IPS-NIHi11 (cell line): ENCODE measurements at regions not wholly inside any gene's neighbourhood (a gene's known extent, or its start where the extent isn't known, plus 50 kb on each side); places are given as distances from the start of the nearest gene placed in this dataset.
"Not testable (repeated sequence)": the region's sequence is repeated elsewhere in the genome, so short reads cannot be mapped to it uniquely, and the experiment has no call there.

Experiments used
- DNase-seq: peaks from one replicate; pipeline ENCODE4 v3.0.0; 2012; ENCODE audit warnings: mixed read lengths, low spot score

DNA sequence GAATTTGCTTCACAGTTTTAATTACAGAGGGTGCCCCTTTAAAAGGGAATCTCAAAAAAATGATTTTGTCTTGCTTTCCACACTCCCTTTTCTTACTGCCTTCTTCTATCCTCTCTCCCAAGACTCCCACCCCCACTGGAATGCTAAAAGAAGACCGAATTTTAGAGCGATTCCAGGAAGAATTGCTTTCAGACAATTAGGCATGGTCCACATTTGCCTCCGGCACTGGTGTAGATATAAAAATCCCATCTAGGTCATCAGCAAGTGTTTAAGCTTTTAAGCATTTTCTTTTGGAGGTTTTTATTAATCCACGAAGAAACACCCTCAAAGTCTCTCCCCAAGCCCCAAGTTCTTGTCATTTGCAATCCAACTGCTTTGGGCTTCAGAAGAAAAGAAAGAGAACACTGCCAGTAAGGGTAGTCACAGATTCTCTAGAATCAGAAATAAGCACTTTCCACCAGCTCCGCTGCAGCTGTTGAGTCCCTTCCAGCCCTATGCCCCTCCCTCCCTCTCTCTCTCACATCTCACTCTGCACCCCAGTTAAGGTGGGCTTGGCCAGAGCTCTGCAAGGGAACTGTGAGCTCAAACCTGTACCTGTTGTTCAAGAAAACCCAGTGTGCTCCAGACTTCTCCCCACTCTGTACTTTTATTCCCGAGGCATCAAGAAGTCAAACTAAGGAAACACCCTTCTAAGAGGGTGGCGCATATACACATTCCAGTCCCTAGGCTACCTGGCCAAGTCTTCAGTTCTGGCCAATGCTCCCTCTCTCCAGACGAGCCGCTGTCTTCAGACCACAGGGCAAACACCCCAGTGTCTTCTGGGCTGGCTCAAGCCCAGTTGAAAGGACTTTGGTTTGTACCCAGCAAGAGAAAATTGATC, 170.2 kb downstream of the RGS9 start:
- no peak for DNase-seq

DNA sequence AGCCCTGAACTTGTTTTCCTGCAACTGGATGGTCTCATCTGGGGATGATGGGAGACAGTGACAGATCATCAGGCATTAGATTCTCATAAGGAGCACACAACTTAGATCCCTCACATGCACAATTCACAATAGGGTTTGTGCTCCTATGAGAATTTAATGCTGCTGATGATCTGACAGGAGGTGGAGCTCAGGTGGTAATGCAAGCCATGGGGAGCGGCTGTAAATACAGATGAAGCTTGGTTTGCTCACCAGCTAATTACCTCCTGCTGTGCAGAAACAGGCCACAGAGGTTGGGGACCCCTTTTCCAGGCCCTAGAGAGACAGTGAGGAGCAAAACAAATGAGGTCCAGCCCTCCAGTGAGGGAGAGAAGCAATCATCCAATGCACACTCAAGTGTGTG, 168.6 kb downstream of the RGS9 start:
- no peak for DNase-seq

DNA sequence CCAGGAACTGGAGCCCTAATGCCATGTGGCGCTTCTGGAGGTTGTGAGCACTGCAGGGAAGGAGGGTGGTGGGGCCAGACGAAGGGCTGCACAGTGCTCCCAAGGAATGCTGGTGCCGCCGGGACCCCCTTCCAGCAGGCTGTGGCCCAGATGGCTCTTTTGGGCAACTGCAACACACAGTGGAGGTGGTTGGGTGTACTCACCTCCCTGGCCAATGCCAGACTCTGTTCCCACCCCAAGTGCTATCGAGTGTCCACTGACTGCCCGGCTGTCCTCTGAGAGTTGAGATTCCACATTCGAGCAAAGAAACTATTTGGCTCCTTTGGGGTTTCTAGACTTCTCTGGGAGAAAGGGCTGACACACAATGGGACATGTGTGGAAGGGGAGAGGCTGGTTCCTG, 167.9 kb downstream of the RGS9 start:
- DNase-seq = no peak

DNA sequence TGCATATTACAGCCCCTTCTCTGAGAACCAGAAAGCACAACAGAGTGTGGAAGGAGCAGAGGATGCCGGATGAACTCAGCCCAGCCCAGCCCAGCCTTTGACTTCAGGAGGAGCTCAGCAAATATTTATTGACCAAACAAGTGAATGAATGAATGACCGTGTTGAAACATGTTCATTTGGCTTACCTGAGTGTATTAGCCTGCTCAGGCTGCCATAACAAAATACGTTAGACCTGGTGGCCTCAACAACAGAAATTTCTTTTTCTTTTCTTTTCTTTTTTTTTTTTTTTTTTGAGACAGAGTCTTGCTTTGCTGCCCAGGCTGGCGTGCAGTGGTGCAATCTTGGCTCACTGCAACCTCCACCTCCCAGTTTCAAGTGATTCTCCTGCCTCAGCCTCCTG, 164.7 kb downstream of the RGS9 start:
- not testable (repeated sequence) for DNase-seq

DNA sequence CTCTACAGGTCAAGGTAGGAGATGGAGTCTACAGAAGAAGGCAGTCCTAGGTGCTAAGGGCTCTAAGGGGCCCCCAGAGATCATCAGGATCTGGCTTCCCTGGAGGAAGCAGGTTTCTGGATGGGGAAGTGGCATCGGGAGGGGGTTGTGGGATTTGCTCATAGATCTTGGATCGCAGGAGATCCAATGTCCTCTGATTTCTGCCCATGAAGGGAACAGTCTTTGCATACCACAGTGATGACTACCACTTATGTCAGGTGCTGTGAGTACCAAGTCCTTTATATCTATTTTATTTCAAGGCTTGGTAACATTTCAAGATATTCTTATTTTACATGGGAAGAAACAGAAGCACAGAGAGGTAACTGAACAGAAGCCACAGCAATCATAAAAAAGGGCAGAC, 164.0 kb downstream of the RGS9 start:
- DNase-seq = no peak

DNA sequence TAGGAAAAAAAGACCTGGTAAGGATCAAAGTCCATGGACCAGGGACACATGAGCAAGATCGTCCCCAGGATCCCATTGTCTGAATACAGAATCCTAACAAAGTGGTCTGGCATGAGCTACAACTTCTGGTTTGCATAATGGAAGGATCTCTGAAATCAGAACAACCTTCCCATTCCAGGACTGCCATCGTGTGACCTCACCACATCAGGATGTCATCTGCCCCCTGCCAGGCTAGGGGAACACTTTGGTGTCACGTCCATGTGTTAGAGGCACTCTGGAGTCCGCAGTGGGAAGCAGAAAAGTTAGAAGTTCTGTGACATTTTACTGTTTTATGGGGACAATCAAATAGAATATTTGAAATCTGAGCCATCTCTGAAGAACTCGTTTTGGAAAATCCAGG, 160.7 kb downstream of the RGS9 start:
- DNase-seq = no peak

DNA sequence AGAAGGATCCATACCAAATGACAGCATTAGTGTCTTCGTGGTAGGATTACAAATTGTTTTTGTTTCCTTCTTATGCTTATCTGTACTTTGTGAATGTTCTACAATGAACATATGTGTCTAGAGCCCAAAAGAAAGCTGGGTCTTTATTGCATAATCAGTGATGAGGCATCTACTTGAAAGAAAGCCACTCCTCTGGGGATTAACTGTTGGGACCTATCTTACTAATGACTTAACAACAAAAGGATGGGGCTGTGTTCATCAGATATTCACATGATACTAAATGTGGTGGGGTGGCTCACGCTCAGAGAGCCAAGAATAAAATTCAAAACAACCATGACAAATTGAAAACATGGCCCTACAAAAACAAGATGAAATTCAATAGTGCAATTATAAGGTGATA, 160.2 kb downstream of the RGS9 start:
- DNase-seq = no peak

DNA sequence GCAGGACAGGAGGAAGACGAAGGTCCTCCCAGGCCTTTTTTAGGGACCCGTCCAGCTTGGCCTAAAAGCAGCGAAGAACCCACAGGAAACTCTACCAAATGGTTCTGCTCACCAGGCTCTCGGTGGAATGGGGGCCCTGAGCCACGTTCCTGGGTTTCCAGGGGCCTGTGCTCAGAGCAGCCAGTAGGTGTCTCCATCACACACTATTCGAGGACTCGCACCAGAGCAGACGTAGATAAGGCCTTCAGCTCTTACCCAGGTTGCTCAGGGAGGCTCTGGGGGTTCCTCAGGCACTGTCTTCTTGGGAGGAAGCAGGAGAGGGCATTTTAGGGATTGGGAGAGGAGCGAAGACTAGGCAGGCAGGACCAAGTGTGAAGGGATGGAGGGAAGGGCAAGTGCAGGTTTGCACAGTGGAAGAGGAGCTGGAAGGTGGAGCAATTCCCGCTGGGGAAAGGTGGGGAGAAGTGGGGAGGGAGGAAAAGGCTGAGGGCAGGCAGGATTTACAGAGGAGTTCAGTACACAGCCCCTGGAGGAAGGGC, 157.1 kb downstream of the RGS9 start:
- DNase-seq = peak; percentile 88

DNA sequence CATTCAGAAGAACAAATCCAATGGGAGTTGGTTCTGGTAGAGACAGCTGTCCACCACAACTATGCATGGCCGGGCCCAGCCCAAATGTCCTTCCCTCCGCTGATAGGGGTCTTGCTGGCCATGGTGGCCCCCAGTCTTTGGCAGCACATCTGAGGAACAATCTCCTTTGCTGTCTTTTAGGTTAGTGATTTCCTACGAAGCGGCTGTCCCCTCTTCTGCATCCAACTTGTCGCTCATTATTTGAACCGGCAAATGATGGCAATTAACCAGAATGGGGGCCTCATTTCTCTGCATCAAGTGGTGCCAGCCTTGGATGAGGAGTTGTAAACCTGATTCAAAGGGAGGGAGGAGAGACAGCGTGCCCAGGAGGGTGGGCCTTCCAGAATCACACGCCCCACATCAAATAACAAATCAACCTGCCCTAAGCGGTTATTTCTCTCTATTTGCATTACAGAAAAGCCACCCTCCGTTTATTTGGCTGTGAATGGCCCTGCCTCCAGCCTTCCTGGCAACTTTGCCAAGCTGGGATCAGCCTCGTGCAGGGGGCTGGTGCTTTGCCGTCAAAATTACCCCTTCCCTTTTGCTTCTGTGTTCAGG, 156.5 kb downstream of the RGS9 start:
- DNase-seq = no peak

DNA sequence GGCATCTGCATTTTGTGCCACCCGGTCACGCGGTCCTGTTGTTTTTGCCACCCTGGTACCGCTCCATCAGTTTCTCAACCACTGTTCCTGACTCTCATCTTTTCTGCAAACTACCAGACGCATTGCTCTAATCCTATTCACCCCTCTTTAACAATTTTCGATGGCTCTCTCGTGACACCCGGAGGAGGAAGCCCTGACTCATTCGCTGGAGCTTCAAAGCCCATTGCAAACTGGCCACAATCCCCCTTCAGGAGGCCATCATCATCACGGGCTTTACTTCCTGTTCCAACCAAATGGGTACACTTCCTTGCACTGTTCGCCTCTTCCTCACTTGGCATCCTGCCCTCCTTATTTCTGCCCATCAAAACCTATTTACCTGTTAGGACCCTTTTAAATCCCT, 155.3 kb downstream of the RGS9 start:
- no peak for DNase-seq

DNA sequence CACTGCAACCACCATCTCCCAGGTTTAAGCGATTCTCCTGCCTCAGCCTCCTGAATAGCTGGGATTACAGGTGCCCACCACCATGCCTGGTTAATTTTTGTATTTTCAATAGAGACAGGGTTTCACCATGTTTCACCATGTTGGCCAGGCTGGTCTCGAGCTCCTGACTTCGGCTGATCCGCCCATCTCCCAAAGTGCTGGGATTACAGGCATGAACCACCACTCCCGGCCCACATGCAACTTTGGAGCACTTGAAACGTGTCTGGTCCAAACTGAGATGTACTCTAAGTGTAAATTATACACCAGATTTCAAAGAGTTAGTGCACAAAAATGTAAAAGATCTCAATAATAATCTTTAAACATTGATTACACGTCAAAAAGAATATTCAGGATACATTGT, 154.1 kb downstream of the RGS9 start:
- DNase-seq = not testable (repeated sequence)

DNA sequence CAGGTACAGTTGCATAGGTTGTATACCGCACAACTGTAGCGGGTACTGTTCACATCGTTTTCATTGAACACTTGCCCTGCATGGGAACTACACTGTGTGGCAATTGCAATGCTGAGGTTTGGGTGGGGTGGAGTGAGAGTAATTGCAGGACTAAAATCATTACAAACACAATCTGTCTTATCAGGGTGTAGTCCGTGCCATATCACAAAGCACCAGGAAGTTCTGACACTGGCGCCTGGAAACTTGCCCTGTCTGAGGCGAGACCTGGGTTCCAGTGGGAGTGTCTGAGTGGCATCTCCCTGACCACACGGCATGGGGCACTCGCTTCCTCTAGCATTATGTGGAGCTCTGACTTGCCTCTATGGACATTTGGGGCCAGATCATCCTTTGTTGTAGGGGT, 153.4 kb downstream of the RGS9 start:
- no peak for DNase-seq

DNA sequence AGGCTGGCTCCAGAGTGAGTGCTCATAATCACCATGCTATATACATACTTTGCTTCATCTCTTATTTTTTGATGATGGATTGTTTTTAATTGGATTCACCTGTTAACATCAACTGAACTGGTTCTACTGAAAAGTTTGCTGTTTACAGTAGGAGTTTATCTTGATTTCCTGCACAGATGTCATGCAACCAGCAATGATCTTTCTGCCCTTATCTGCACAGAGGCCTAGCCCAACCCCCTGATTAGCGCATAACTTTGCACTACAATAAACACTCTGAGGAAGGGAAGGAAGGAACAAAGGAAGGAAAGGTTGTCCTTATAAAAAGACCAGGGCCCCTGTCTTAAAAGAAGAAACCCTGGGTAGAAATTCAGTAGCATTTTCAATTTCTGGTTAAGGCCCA, 152.9 kb downstream of the RGS9 start:
- DNase-seq = peak; percentile 14

DNA sequence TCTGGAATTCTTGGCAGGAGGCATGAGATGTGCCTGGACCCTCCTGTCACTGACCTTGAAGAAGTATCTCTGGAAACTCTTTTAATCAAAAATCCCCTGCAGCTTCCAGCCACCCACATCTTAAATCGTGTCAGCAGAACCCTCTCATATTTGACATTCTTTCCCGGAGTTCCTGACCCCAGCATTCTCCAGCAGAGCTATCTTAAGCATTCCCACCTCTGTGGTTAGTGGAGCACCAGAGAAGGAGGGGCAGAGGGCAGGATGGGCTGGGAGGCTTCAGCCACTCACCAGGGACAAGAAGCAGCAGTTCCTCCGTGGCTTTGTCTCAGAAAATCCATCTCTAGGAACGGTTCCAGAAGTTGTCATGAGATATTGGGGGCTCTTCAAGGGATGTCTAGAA, 149.9 kb downstream of the RGS9 start:
- peak; percentile 7 for DNase-seq

DNA sequence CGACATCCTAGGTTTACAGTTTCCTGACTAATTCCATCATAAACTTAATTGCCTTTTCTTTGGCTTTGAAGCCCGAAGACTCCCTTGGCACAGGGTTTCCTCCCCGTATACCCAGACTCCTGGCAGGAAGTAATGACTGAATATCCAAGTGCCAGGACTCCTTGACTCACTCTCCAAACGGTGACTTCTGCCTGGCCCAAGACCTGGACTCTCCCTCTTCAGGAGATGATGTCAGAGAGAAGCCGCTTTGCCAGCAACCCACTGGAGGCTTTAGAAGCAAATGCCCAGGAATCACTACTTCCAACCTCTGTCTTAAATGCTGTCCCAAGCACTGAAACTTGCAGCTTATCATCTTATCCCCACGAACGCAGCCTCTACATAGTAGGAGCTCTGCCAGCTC, 146.5 kb downstream of the RGS9 start:
- DNase-seq = no peak

DNA sequence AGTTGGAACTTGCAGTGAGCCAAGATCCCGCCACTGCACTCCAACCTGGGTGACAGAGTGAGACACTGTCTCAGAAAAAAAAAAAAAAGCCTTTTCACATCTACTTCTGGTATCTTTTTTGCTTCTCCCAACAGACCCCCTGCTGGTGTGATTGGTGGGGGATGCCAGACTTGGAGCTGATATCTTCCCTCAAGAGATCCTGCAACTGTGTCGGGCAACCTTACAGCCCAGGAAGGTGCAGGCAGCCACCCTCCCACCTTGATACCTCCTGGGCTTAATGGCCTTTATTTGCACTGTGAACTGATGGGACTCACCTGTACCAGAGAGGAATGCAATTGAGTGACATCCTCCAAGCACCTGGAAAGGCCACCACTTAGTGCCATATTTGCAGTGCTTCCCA, 142.3 kb downstream of the RGS9 start:
- peak; percentile 2 for DNase-seq

DNA sequence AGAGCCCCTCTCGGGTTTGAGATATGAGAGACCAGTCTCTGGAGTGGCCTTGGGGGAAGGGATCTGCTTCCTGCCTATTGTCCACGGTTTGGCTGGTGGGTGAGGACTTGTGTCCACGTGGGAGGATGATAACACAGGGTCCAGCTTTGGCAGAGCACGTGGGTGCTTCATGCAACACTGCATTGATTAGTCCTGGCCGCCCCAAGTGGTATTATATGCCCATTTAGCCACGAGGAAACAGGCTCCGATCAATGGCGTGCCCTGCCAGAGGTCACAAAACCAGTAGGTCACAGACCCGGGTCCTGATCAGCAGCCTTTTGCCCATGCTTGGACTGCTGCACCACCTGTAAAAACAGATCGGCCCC, 141.6 kb downstream of the RGS9 start:
- DNase-seq = peak; percentile 9

DNA sequence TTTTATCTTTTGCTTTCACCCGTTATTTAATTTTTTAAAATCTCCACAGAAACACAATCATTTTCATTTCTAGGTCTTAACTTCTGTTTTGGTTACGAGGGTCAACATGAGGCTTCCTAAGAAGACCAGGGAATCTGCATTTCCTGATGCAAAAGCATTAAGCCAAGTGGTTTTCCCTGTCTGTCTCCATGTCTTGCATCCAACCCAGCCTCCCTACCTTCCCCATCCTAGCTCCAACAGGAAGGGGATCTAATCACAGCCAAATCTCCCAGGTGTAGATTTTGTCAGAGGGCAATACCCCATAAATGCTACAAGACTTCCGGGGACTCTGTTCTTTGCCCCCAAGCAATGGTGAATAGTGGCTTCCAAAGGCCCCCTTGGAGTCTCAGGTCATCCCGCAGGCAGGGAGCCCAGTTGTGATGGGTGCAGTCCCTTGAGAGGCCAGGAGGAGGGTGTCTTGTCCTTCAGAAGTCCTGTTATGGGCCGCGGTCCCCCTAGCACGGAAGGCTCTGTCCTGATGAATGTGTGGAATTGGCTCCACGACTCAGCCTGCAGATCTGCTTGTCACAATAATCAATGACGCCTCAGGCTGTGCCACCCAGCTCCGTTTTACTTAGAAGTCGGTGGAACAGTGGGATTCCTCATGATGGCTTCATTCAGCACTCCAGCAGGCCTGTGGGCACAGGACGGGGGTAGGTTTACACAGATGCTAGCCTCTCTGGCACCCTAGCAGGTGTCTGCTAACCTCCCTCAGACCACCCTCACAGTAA, 141.1 kb downstream of the RGS9 start:
- DNase-seq = peak; percentile 88

DNA sequence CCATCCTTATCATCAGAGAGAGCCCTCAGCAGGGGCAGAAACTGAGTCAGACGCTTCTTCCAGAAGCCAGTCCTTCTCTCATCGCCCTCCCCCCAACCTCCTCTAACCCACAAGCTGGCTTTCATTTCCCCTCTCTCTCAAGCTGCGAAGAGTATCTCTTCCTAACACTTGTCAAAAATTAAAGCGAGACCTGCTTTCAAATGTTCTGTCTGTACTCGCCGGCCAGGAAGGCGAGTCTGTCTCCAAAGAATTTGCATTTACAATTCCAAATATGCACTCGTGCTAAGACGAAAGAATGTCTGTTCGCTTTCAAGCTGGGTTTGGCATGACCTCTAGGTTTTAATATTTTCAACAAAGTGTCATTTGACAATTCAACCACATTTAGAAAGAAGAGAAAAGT, 140.4 kb downstream of the RGS9 start:
- peak; percentile 3 for DNase-seq
